ENCODE measurements at regions not wholly inside any gene's neighbourhood (a gene's known extent, or its start where the extent isn't known, plus 50 kb on each side); places are given as distances from the start of the nearest gene placed in this dataset.
"Not testable (repeated sequence)": the region's sequence is repeated elsewhere in the genome, so short reads cannot be mapped to it uniquely, and the experiment has no call there.

DNA sequence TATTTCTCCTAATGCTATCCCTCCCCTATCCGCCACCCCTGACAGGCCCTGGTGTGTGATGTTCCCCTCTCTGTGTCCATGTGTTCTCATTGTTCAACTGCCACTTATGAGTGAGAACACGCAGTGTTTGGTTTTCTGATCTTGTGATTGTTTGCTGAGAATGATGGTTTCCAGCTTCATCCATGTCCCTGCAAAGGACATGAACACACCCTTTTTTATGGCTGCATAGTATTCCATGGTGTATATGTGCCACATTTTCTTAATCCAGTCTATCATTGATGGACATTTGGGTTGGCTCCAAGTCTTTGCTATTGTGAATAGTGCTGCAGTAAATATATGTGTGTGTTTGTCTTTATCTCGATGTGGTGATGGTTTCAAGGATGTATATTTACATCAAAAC lies 353.4 kb downstream of the PTPRU start:
- not testable (repeated sequence) for TF ChIP-seq SUZ12 (IDR thresholded peaks at IDR 0.05; ENCODE audit: extremely low read depth, insufficient read depth, insufficient read length); ZNF274 (IDR thresholded peaks at IDR 0.05; ENCODE audit: low read depth, low read length); YY1 (IDR thresholded peaks at IDR 0.05; ENCODE audit: insufficient read depth, insufficient read length)

Data from NT2/D1 (cell line).